GM23338 (cell line): ENCODE measurements at regions not wholly inside any gene's neighbourhood (a gene's known extent, or its start where the extent isn't known, plus 50 kb on each side); places are given as distances from the start of the nearest gene placed in this dataset.

Experiments
- ATAC-seq: fragments of 200-7000 bp; cut with Tn5 transposase; 3 replicates; pipeline ENCODE4 v1.9.1; 2020
- DNase-seq: peaks from one replicate; pipeline ENCODE4 v3.0.0-alpha.2; 2015; ENCODE audit warnings: low spot score
- H2AFZ ChIP-seq: fragments of 200-600 bp; sonication (generic); 2 replicates; pipeline ENCODE4 v1.8.0; 2016; ENCODE audit warnings: antibody characterized with exemption, mild to moderate bottlenecking, moderate library complexity
- H3F3A ChIP-seq: fragments of 200-600 bp; sonication (generic); replicated peaks from 2 replicates; pipeline ENCODE4 v1.8.0; 2017; ENCODE audit warnings: antibody characterized with exemption, mixed run types, low read depth
- H3K27ac ChIP-seq: fragments of 200-600 bp; sonication (generic); 2 replicates; pipeline ENCODE4 v1.6.1; 2016; ENCODE audit warnings: low read depth
- H3K27me3 ChIP-seq: fragments of 200-600 bp; sonication (generic); 2 replicates; pipeline ENCODE4 v1.8.0; 2016; ENCODE audit warnings: mild to moderate bottlenecking, mixed run types, moderate library complexity; ENCODE audit not compliant: insufficient read depth
- H3K36me3 ChIP-seq: fragments of 200-600 bp; sonication (generic); 2 replicates; pipeline ENCODE4 v1.8.0; 2016; ENCODE audit warnings: mild to moderate bottlenecking; ENCODE audit not compliant: insufficient read depth
- H3K4me1 ChIP-seq: fragments of 200-600 bp; sonication (generic); 2 replicates; pipeline ENCODE4 v1.8.0; 2016; ENCODE audit warnings: mild to moderate bottlenecking, moderate library complexity; ENCODE audit not compliant: insufficient read depth
- H3K4me2 ChIP-seq: fragments of 200-600 bp; sonication (generic); 2 replicates; pipeline ENCODE4 v1.7.1; 2017; ENCODE audit warnings: mixed run types
- H3K4me3 ChIP-seq: fragments of 200-600 bp; sonication (generic); 2 replicates; pipeline ENCODE4 v1.6.1; 2016; ENCODE audit warnings: mixed run types
- H3K79me2 ChIP-seq: fragments of 200-600 bp; sonication (generic); replicated peaks from 2 replicates; pipeline ENCODE4 v1.8.0; 2017; ENCODE audit warnings: mild to moderate bottlenecking; ENCODE audit not compliant: insufficient read depth
- H3K9me2 ChIP-seq: fragments of 200-600 bp; sonication (generic); 2 replicates; pipeline ENCODE4 v1.8.0; 2017; ENCODE audit not compliant: insufficient read depth
- H4K20me1 ChIP-seq: fragments of 200-600 bp; sonication (generic); replicated peaks from 2 replicates; pipeline ENCODE4 v1.8.0; 2017; ENCODE audit warnings: mild to moderate bottlenecking; ENCODE audit not compliant: insufficient read depth
- H3K27ac Mint-ChIP-seq: 2 replicates; pipeline ENCODE4 v1.8.0; 2020; ENCODE audit warnings: inconsistent platforms, mild to moderate bottlenecking, moderate library complexity, mixed read lengths
- H3K27me3 Mint-ChIP-seq: 3 replicates; pipeline ENCODE4 v1.8.0; 2022; ENCODE audit warnings: low read depth, mild to moderate bottlenecking, moderate library complexity, mixed read lengths, inconsistent platforms; ENCODE audit not compliant: insufficient read depth, poor library complexity
- H3K36me3 Mint-ChIP-seq: 3 replicates; pipeline ENCODE4 v1.8.0; 2021; ENCODE audit warnings: low read depth, mild to moderate bottlenecking, inconsistent platforms, moderate library complexity, mixed read lengths
- H3K4me1 Mint-ChIP-seq: 3 replicates; pipeline ENCODE4 v1.8.0; 2020; ENCODE audit warnings: mild to moderate bottlenecking, inconsistent platforms, mixed read lengths
- H3K4me3 Mint-ChIP-seq: 3 replicates; pipeline ENCODE4 v1.8.0; 2021; ENCODE audit warnings: moderate library complexity, mild to moderate bottlenecking, inconsistent platforms, mixed read lengths
- H3K9me3 Mint-ChIP-seq: 3 replicates; pipeline ENCODE4 v1.8.0; 2020; ENCODE audit warnings: moderate library complexity, mild to moderate bottlenecking, inconsistent platforms, mixed read lengths
- CREB1 ChIP-seq: fragments of 250-450 bp; sonication (Bioruptor Pico); IDR thresholded peaks from 2 replicates; pipeline ENCODE4 v1.5.0; 2020; ENCODE audit warnings: low read depth, mild to moderate bottlenecking, moderate library complexity
- CTCF ChIP-seq, 2 experiments: fragments of 200-600 bp in 1 of 2; sonication (generic) in 1 of 2; conservative IDR thresholded peaks; 2 replicates each; pipeline versions ENCODE4 v1.5.1 to v1.6.1; 2016 to 2017; ENCODE audit warnings: antibody characterized with exemption in 2 of 2, low read depth in 2 of 2, mild to moderate bottlenecking in 2 of 2, moderate library complexity in 1 of 2
- ETS1 ChIP-seq: IDR thresholded peaks from 2 replicates; pipeline ENCODE4 v1.6.1; 2016; ENCODE audit warnings: antibody characterized with exemption
- EZH2 ChIP-seq: fragments of 200-600 bp; sonication (generic); IDR thresholded peaks from one replicate; pipeline ENCODE4 v1.8.0; 2017; ENCODE audit warnings: antibody characterized with exemption, mild to moderate bottlenecking, low read depth; ENCODE audit not compliant: unreplicated experiment
- EZH2phosphoT487 ChIP-seq: fragments of 200-600 bp; sonication (generic); IDR thresholded peaks from one replicate; pipeline ENCODE4 v1.8.1; 2018; ENCODE audit warnings: antibody characterized with exemption; ENCODE audit not compliant: unreplicated experiment
- JUNB ChIP-seq: IDR thresholded peaks from one replicate; pipeline ENCODE4 v1.6.1; 2016; ENCODE audit warnings: antibody characterized with exemption; ENCODE audit not compliant: unreplicated experiment
- NANOG ChIP-seq: IDR thresholded peaks from 2 replicates; pipeline ENCODE4 v1.6.1; 2016; ENCODE audit warnings: antibody characterized with exemption, borderline replicate concordance
- POLR2AphosphoS5 ChIP-seq: IDR thresholded peaks from 2 replicates; pipeline ENCODE4 v1.6.1; 2016; ENCODE audit warnings: antibody characterized with exemption, low read depth
- REST ChIP-seq: IDR thresholded peaks from one replicate; pipeline ENCODE4 v1.6.1; 2018; ENCODE audit warnings: antibody characterized with exemption; ENCODE audit not compliant: unreplicated experiment
- STAT1 ChIP-seq: IDR thresholded peaks from one replicate; pipeline ENCODE4 v1.6.1; 2016; ENCODE audit warnings: antibody characterized with exemption; ENCODE audit not compliant: unreplicated experiment
- ZNF114 ChIP-seq: fragments of 250-450 bp; sonication (Bioruptor Pico); IDR thresholded peaks from 2 replicates; pipeline ENCODE4 v1.5.0; 2020; ENCODE audit warnings: mild to moderate bottlenecking, moderate library complexity
- ZNF331 ChIP-seq: fragments of 250-450 bp; sonication (Bioruptor Pico); IDR thresholded peaks from 2 replicates; pipeline ENCODE4 v1.5.0; 2020; ENCODE audit warnings: low read depth, mild to moderate bottlenecking, moderate library complexity

- TF ChIP-seq EZH2 (no peak), ZNF114 (CRISPR knock-in tag) (no peak), CTCF (conservative IDR thresholded peaks at IDR 0.05; ENCODE audit: low read depth in 2 of 2) (no peak), ZNF331 (no peak), NANOG (no peak), STAT1 (no peak), EZH2phosphoT487 (no peak), REST (no peak)
These were observed 69.4 kb upstream of the MTPN start (continued) for GRCh38 chr7:136046548-136046947.

- TF ChIP-seq JUNB (no peak), ZNF114 (CRISPR knock-in tag) (no peak), ZNF331 (no peak), ETS1 (no peak), EZH2phosphoT487 (no peak), POLR2AphosphoS5 (no peak), CREB1 (no peak)
- Mint-ChIP-seq H3K27me3 (peaks cover 1% of the 10 kb centered on the region), H3K9me3 (peaks cover 19% of the 10 kb centered on the region), H3K27ac (no peak overlapping the region), H3K4me1 (no peaks in the 10 kb centered on the region), H3K36me3 (peaks cover 4% of the 10 kb centered on the region; the same call in 2 of the 3 replicates), H3K4me3 (no peak overlapping the region)
- Histone ChIP-seq H4K20me1 (no peaks in the 10 kb centered on the region), H3K4me3 (no peak overlapping the region), H2AFZ (no peak overlapping the region), H3K4me1 (no peaks in the 10 kb centered on the region), H3K79me2 (no peaks in the 10 kb centered on the region), H3K27me3 (no peaks in the 10 kb centered on the region), H3K36me3 (no peaks in the 10 kb centered on the region), H3K27ac (no peak overlapping the region), H3K4me2 (no peak overlapping the region), H3K9me2 (peaks cover 5% of the 10 kb centered on the region; the same call in 1 of the 2 replicates), H3F3A (no peaks in the 10 kb centered on the region)
- ATAC-seq (no peak), DNase-seq (no peak)
These were observed 68.8 kb upstream of the MTPN start for GRCh38 chr7:136045992-136046391.
